ENCODE measurements at regions not wholly inside any gene's neighbourhood (a gene's known extent, or its start where the extent isn't known, plus 50 kb on each side); places are given as distances from the start of the nearest gene placed in this dataset.

DNA sequence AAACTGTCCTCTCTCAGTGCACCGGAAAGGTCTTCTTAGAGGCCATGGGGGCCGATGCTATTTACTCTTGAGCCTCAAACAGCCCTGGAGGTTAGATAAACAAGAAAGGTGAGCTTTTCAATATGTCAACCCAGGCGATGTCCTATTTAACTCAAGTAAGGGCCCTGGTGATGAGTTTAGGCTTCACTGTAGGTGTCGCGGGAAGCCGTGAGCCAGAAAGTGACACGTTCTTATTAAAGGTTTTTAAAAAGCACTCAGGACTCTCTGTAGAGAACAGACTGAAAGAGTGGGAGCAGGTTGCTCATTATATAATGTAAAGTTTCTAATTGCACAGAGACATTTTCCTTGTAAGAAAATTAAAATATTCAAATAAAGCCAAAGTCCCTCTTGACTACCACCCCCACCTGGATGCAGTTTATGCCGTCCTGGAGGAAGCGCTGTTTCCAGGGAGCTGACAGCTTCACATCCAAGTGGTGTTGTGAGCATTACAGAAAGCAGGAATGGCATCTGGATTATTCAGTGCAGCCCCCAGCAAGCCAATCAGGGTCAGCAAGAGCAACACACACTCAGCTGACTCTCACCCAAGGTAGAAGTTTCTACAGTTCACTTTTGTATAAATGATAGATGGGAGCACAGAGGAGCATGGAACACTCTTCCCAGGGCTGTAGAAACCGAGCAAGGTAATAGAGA is 280.3 kb downstream of the DRD1 start:
- FAIRE-seq (no peak), DNase-seq (ENCODE audit: insufficient read length) (no peak)
- TF ChIP-seq POLR2A (IDR thresholded peaks at IDR 0.05; ENCODE audit: low read depth, low read length) (no peak), TAF1 (IDR thresholded peaks at IDR 0.05; ENCODE audit: borderline replicate concordance, low read depth, low read length) (no peak)

- no peak for FAIRE-seq
- no peak for TF ChIP-seq POLR2A (IDR thresholded peaks at IDR 0.05; ENCODE audit: low read depth, low read length)
- no peak for TF ChIP-seq POLR2AphosphoS5 (IDR thresholded peaks at IDR 0.05; ENCODE audit: low read depth, low read length)
- no peak for TF ChIP-seq TAF1 (IDR thresholded peaks at IDR 0.05; ENCODE audit: borderline replicate concordance, low read depth, low read length)
Measured at GRCh38 chr5:175162036-175162435, 281.9 kb downstream of the DRD1 start.

GRCh38 chr5:175159956-175160355 is 284.0 kb downstream of the DRD1 start:
- FAIRE-seq (no peak), DNase-seq (ENCODE audit: insufficient read length) (no peak)
- TF ChIP-seq TAF1 (IDR thresholded peaks at IDR 0.05; ENCODE audit: borderline replicate concordance, low read depth, low read length) (no peak), POLR2A (IDR thresholded peaks at IDR 0.05; ENCODE audit: low read depth, low read length) (no peak), POLR2AphosphoS5 (IDR thresholded peaks at IDR 0.05; ENCODE audit: low read depth, low read length) (no peak)

More at GRCh38 chr5:175162036-175162435, 281.9 kb downstream of the DRD1 start:
- DNase-seq (ENCODE audit: insufficient read length): no peak

- DNase-seq (ENCODE audit: insufficient read length): no peak
- TF ChIP-seq POLR2AphosphoS5 (IDR thresholded peaks at IDR 0.05; ENCODE audit: low read depth, low read length) (no peak), TAF1 (IDR thresholded peaks at IDR 0.05; ENCODE audit: borderline replicate concordance, low read depth, low read length) (no peak), POLR2A (IDR thresholded peaks at IDR 0.05; ENCODE audit: low read depth, low read length) (no peak)
- FAIRE-seq: no peak
Measured at GRCh38 chr5:175148636-175149172, 295.3 kb downstream of the DRD1 start.

- TF ChIP-seq POLR2A (IDR thresholded peaks at IDR 0.05; ENCODE audit: low read depth, low read length) (no peak), TAF1 (IDR thresholded peaks at IDR 0.05; ENCODE audit: borderline replicate concordance, low read depth, low read length) (no peak), POLR2AphosphoS5 (IDR thresholded peaks at IDR 0.05; ENCODE audit: low read depth, low read length) (no peak)
- FAIRE-seq (no peak), DNase-seq (ENCODE audit: insufficient read length) (no peak)
Measured at GRCh38 chr5:175146733-175147132, 297.2 kb downstream of the DRD1 start.

GRCh38 chr5:175141421-175141820 is 302.6 kb downstream of the DRD1 start:
- no peak for DNase-seq (ENCODE audit: insufficient read length)
- FAIRE-seq: no peak
- TF ChIP-seq TAF1 (IDR thresholded peaks at IDR 0.05; ENCODE audit: borderline replicate concordance, low read depth, low read length) (no peak), POLR2A (IDR thresholded peaks at IDR 0.05; ENCODE audit: low read depth, low read length) (no peak), POLR2AphosphoS5 (IDR thresholded peaks at IDR 0.05; ENCODE audit: low read depth, low read length) (no peak)

DNA sequence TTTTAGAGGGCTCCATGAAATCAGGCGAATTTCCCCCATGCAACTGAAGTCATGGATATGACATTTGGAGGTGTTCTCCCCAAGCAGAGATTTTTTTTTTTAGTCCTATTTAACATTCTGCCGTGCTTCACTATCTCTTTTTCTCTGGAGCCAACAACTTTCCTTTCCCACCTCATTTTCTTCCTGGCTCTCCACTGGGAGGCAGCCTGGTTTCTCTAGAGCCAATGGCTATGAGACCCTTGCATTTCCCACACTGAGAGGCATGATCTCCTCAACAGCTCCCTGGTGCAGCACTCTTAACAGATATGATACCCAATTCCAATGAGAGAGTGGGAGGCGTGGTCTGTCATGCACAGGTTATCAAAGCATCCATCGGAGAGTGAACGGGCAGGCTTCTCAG is 310.8 kb downstream of the DRD1 start:
- DNase-seq (ENCODE audit: insufficient read length) (no peak), FAIRE-seq (no peak)
- no peak for TF ChIP-seq TAF1 (IDR thresholded peaks at IDR 0.05; ENCODE audit: borderline replicate concordance, low read depth, low read length)
- TF ChIP-seq POLR2A (IDR thresholded peaks at IDR 0.05; ENCODE audit: low read depth, low read length): no peak
- TF ChIP-seq POLR2AphosphoS5 (IDR thresholded peaks at IDR 0.05; ENCODE audit: low read depth, low read length): no peak

DNA sequence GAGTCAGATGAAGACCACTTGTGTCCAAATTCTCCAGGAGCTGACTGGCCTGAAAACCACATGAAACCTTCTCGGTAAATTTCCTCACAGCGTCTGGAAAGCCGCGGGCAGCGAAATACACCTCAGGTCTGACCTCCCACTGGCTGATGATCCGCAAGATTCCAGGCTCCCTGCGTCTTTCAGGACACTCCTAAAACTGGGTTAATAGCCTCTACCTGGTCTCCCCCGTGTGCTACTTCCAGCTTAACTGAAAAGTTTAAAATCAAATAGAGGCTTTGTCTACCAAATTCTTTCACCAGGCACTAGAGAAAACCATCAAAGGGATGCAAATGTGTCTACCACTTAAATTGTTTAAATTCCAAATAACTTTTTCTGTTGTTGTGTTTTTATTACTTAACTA is 312.6 kb downstream of the DRD1 start:
- FAIRE-seq: no peak
- DNase-seq (ENCODE audit: insufficient read length): no peak
- TF ChIP-seq POLR2AphosphoS5 (IDR thresholded peaks at IDR 0.05; ENCODE audit: low read depth, low read length) (no peak), TAF1 (IDR thresholded peaks at IDR 0.05; ENCODE audit: borderline replicate concordance, low read depth, low read length) (no peak), POLR2A (IDR thresholded peaks at IDR 0.05; ENCODE audit: low read depth, low read length) (no peak)

DNA sequence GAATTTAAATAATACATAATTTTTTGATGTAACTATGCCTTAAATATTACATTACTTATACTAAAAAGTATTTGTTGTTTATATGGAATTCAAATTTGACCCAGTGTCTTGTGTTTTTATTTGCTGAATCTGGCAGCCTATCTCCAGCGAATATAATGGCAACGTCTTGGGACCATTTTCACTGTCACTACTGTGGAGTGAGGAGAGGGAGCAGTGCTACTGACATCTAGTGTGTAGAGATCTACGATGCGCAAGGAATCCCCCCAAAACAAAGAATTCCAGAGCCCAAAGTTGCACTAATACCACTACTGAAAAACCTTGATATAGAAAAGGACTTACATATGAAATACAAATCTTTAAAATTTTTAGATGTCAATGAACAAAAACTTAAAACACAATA is 314.4 kb downstream of the DRD1 start:
- no peak for DNase-seq (ENCODE audit: insufficient read length)
- no peak for FAIRE-seq
- TF ChIP-seq POLR2AphosphoS5 (IDR thresholded peaks at IDR 0.05; ENCODE audit: low read depth, low read length): no peak
- TF ChIP-seq POLR2A (IDR thresholded peaks at IDR 0.05; ENCODE audit: low read depth, low read length): no peak
- no peak for TF ChIP-seq TAF1 (IDR thresholded peaks at IDR 0.05; ENCODE audit: borderline replicate concordance, low read depth, low read length)

GRCh38 chr5:175129121-175129520 is 314.9 kb downstream of the DRD1 start:
- DNase-seq (ENCODE audit: insufficient read length): no peak
- FAIRE-seq: no peak
- TF ChIP-seq TAF1 (IDR thresholded peaks at IDR 0.05; ENCODE audit: borderline replicate concordance, low read depth, low read length) (no peak), POLR2A (IDR thresholded peaks at IDR 0.05; ENCODE audit: low read depth, low read length) (no peak), POLR2AphosphoS5 (IDR thresholded peaks at IDR 0.05; ENCODE audit: low read depth, low read length) (no peak)

GRCh38 chr5:175124821-175125220 is 319.2 kb downstream of the DRD1 start:
- FAIRE-seq: no peak
- no peak for DNase-seq (ENCODE audit: insufficient read length)
- TF ChIP-seq TAF1 (IDR thresholded peaks at IDR 0.05; ENCODE audit: borderline replicate concordance, low read depth, low read length) (no peak), POLR2AphosphoS5 (IDR thresholded peaks at IDR 0.05; ENCODE audit: low read depth, low read length) (no peak), POLR2A (IDR thresholded peaks at IDR 0.05; ENCODE audit: low read depth, low read length) (no peak)

DNA sequence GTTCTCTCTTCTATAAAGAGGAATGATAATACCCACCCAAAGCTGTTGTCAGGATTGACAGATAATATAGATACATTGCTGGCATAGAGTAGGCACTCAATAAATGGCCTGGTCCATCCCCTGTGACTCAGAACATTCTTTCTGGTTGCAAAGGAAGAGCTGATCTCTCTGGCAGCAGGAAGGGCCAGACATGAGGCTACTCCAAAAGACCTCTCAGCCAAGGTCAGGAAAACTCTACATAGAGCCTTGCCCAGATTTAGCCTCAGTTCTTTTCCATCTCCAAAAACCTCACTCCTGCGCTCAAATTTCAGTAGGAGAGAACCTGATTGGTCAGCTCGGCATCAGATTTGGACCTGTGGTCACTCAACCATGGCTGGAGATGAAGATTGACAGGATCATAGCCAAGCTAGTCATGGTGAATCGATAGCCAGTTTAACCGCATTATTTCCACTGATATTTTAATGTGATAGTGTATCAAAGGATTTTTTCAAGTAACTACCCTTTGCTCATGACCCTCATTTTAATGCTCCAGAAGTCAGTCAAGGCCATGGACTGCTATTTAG is 319.6 kb downstream of the DRD1 start:
- FAIRE-seq (no peak), DNase-seq (ENCODE audit: insufficient read length) (no peak)
- TF ChIP-seq POLR2AphosphoS5 (IDR thresholded peaks at IDR 0.05; ENCODE audit: low read depth, low read length): no peak
- no peak for TF ChIP-seq TAF1 (IDR thresholded peaks at IDR 0.05; ENCODE audit: borderline replicate concordance, low read depth, low read length)
- no peak for TF ChIP-seq POLR2A (IDR thresholded peaks at IDR 0.05; ENCODE audit: low read depth, low read length)
